HG02571 (cell line): ENCODE measurements at regions not wholly inside any gene's neighbourhood (a gene's known extent, or its start where the extent isn't known, plus 50 kb on each side); places are given as distances from the start of the nearest gene placed in this dataset.

Experiments
- ATAC-seq: cut with Tn5 transposase; IDR thresholded peaks from one replicate; pipeline ENCODE4 v1.9.1; 2021; ENCODE audit warnings: mild to moderate bottlenecking, moderate library complexity; ENCODE audit not compliant: unreplicated experiment

GRCh38 chr3:3579658-3580057, 219.6 kb upstream of the LRRN1 start:
- no peak for ATAC-seq

GRCh38 chr3:3578718-3579117, 220.5 kb upstream of the LRRN1 start:
- ATAC-seq, result no peak

GRCh38 chr3:3577823-3578222, 221.4 kb upstream of the LRRN1 start:
- no peak for ATAC-seq

- no peak for ATAC-seq
Observed at GRCh38 chr3:3573341-3573740, 225.9 kb upstream of the LRRN1 start.

GRCh38 chr3:3560591-3561311, 238.5 kb upstream of the LRRN1 start:
- no peak for ATAC-seq

- no peak for ATAC-seq
Observed at GRCh38 chr3:3559786-3560185, 239.4 kb upstream of the LRRN1 start.

- ATAC-seq, result no peak
Observed at GRCh38 chr3:3556078-3556477, 243.2 kb upstream of the LRRN1 start.

- ATAC-seq, result no peak
Observed at GRCh38 chr3:3553236-3553635, 246.0 kb upstream of the LRRN1 start.

GRCh38 chr3:3552761-3553160, 246.5 kb upstream of the LRRN1 start:
- ATAC-seq, result no peak

- no peak for ATAC-seq
Observed at GRCh38 chr3:3551981-3552380, 247.2 kb upstream of the LRRN1 start.

GRCh38 chr3:3545360-3545759, 253.9 kb upstream of the LRRN1 start:
- no peak for ATAC-seq

GRCh38 chr3:3538451-3538850, 260.8 kb upstream of the LRRN1 start:
- ATAC-seq, result no peak

GRCh38 chr3:3532508-3532907, 266.7 kb upstream of the LRRN1 start:
- no peak for ATAC-seq

GRCh38 chr3:3531476-3531875, 267.8 kb upstream of the LRRN1 start:
- ATAC-seq, result no peak

- ATAC-seq, result no peak
Observed at GRCh38 chr3:3519266-3519665, 280.0 kb upstream of the LRRN1 start.

GRCh38 chr3:3516996-3517395, 282.2 kb upstream of the LRRN1 start:
- ATAC-seq, result no peak

GRCh38 chr3:3516384-3516783, 282.8 kb upstream of the LRRN1 start:
- ATAC-seq, result no peak

GRCh38 chr3:3509665-3510064, 289.6 kb upstream of the LRRN1 start:
- no peak for ATAC-seq

GRCh38 chr3:3504686-3505085, 294.5 kb upstream of the LRRN1 start:
- no peak for ATAC-seq

GRCh38 chr3:3503411-3503810, 295.8 kb upstream of the LRRN1 start:
- ATAC-seq, result no peak

GRCh38 chr3:3499987-3500386, 299.2 kb upstream of the LRRN1 start:
- ATAC-seq, result no peak

GRCh38 chr3:3499012-3499562, 300.1 kb upstream of the LRRN1 start:
- no peak for ATAC-seq

GRCh38 chr3:3495611-3496010, 303.6 kb upstream of the LRRN1 start:
- no peak for ATAC-seq
